ENCODE measurements at regions not wholly inside any gene's neighbourhood (a gene's known extent, or its start where the extent isn't known, plus 50 kb on each side); places are given as distances from the start of the nearest gene placed in this dataset.

DNA sequence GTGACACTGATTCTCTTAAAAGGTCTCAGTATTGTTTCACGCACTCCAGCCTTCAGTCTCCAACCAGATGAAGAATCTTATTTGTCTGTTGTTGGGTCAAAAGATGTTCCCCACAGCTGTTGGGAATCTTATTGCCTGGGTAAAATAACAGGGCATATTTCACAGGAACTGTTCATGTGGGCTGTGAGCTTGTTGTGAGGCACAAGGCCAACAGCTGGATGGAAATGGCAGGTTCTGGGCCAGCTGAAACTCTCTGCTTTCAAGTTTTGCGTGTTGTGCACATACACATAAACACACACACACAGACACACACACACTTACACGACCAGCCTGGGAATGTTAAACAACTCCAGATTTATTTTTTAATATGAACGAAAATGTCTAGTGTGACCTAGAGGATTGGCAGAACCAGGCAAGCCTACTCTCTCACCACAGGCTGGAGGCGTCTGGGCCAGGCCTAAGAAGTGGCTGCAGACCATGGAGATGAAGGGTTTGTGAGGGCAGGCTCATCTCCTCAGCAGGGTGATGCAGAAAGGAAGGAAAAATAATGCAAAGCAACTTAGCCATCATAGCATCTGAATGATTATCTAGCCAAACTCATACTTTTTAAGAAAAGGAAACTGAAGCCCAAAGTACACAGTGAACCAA is 357.0 kb downstream of the TTLL7 start:
- no peak for DNase-seq (ENCODE audit: low read depth, low spot score)
- TF ChIP-seq, protein P1, sequence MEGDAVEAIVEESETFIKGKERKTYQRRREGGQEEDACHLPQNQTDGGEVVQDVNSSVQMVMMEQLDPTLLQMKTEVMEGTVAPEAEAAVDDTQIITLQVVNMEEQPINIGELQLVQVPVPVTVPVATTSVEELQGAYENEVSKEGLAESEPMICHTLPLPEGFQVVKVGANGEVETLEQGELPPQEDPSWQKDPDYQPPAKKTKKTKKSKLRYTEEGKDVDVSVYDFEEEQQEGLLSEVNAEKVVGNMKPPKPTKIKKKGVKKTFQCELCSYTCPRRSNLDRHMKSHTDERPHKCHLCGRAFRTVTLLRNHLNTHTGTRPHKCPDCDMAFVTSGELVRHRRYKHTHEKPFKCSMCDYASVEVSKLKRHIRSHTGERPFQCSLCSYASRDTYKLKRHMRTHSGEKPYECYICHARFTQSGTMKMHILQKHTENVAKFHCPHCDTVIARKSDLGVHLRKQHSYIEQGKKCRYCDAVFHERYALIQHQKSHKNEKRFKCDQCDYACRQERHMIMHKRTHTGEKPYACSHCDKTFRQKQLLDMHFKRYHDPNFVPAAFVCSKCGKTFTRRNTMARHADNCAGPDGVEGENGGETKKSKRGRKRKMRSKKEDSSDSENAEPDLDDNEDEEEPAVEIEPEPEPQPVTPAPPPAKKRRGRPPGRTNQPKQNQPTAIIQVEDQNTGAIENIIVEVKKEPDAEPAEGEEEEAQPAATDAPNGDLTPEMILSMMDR (IDR thresholded peaks at IDR 0.05; ENCODE audit: low read depth, low read length), result no peak
- H3K4me3 ChIP-seq (ENCODE audit: low read depth, low read length), result no peak overlapping the region
- in situ Hi-C loops (cut with HindIII; ENCODE audit: low sequenced_read_pairs), result no loop called here

- DNase-seq (ENCODE audit: low read depth, low spot score), result peak; percentile 27
These were observed 357.7 kb downstream of the TTLL7 start for GRCh38 chr1:83641206-83641658.

GRCh38 chr1:83639785-83640184 is 359.1 kb downstream of the TTLL7 start:
- TF ChIP-seq, protein P1 (IDR thresholded peaks at IDR 0.05; ENCODE audit: low read depth, low read length), result no peak
- no peak for DNase-seq (ENCODE audit: low read depth, low spot score)
- in situ Hi-C loops (cut with HindIII; ENCODE audit: low sequenced_read_pairs), result no loop called here
- no peak overlapping the region for H3K4me3 ChIP-seq (ENCODE audit: low read depth, low read length)

More at GRCh38 chr1:83641206-83641658, 357.7 kb downstream of the TTLL7 start:
- no peak overlapping the region for H3K4me3 ChIP-seq (ENCODE audit: low read depth, low read length)
- TF ChIP-seq, protein P1 (IDR thresholded peaks at IDR 0.05; ENCODE audit: low read depth, low read length), result no peak
- in situ Hi-C loops (cut with HindIII; ENCODE audit: low sequenced_read_pairs), result no loop called here

- TF ChIP-seq, protein P1 (IDR thresholded peaks at IDR 0.05; ENCODE audit: low read depth, low read length), result no peak
- H3K4me3 ChIP-seq (ENCODE audit: low read depth, low read length), result no peak overlapping the region
- DNase-seq (ENCODE audit: low read depth, low spot score), result no peak
- in situ Hi-C loops (cut with HindIII; ENCODE audit: low sequenced_read_pairs), result no loop called here
These were observed 361.3 kb downstream of the TTLL7 start for GRCh38 chr1:83637586-83637985.

DNA sequence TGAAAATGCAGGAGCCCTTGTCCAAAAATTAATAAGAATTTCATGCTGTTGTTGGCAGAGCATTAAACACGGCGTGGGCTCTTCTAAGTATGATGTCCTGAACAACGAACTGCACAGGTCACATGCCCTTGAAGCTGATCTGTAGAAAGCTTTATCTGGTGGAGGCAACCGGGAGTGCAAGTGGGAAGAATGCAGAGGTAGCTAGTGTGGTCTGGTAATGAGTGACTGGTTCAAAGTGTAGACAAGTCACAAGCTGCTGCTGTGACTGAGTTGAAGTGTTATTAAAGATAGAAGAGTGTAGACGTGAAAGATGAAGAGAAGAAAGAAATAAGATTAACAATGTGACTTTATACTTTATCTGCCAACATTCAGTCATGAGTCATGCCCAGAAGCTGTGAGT is 361.9 kb downstream of the TTLL7 start:
- TF ChIP-seq, protein P1 (IDR thresholded peaks at IDR 0.05; ENCODE audit: low read depth, low read length), result no peak
- H3K4me3 ChIP-seq (ENCODE audit: low read depth, low read length), result no peak overlapping the region
- DNase-seq (ENCODE audit: low read depth, low spot score), result no peak
- in situ Hi-C loops (cut with HindIII; ENCODE audit: low sequenced_read_pairs), result no loop called here

DNA sequence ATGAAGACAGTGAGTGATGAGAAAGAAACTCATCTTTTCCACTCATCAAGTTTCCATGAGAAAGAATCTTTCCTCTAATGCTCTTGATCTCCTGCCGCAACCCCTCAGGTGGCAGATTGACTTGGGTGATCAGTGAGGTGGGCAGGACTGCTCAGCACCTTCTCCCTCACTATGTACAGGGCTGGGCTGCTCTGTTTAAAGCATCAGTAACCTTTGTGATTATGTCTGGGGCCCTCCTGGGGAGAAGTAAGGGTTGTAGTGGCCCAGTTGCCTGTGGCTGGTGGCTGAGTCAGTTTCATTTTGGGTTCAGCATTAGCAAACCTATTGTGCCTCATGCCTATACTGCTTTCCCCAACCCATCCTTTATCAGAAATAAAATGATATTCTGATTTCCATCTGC is 366.0 kb downstream of the TTLL7 start:
- in situ Hi-C loops (cut with HindIII; ENCODE audit: low sequenced_read_pairs), result no loop called here
- no peak for DNase-seq (ENCODE audit: low read depth, low spot score)
- H3K4me3 ChIP-seq (ENCODE audit: low read depth, low read length), result no peak overlapping the region
- TF ChIP-seq, protein P1 (IDR thresholded peaks at IDR 0.05; ENCODE audit: low read depth, low read length), result no peak

Data from astrocyte of the spinal cord (primary cell).